Kidney (tissue), 13 donors: ENCODE measurements at regions not wholly inside any gene's neighbourhood (a gene's known extent, or its start where the extent isn't known, plus 50 kb on each side); places are given as distances from the start of the nearest gene placed in this dataset.
"Not testable (repeated sequence)": the region's sequence is repeated elsewhere in the genome, so short reads cannot be mapped to it uniquely, and the experiment has no call there.

Source experiments
- DNase-seq, 5 donors: peaks; one replicate each; pipeline ENCODE4 v3.0.0-alpha.2; 2013 to 2020
- FAIRE-seq: peaks from 2 replicates; lab custom pipeline; 2012; peaks lifted over from hg19 to GRCh38; lab: Jason Lieb, UNC
- H3K27ac ChIP-seq, 2 donors: one replicate each; pipeline ENCODE4 v1.7.0; 2013; ENCODE audit warnings: low read depth in 2 of 2, low read length in 2 of 2, inconsistent platforms in 1 of 2
- H3K27me3 ChIP-seq: one replicate; pipeline ENCODE4 v1.7.1; 2013; ENCODE audit warnings: low read length, inconsistent platforms; ENCODE audit not compliant: control insufficient read depth, insufficient read depth
- H3K36me3 ChIP-seq, 3 donors: one replicate each; pipeline versions ENCODE4 v1.7.0 to v1.7.1; 2013; ENCODE audit warnings: low read length in 3 of 3, control low read depth in 1 of 3, inconsistent platforms in 1 of 3; ENCODE audit not compliant: insufficient read depth in 3 of 3, control insufficient read depth in 2 of 3
- H3K4me1 ChIP-seq, 3 donors: one replicate each; pipeline versions ENCODE4 v1.7.0 to v1.7.1; 2013; ENCODE audit warnings: low read length in 3 of 3, inconsistent platforms in 1 of 3, low read depth in 1 of 3; ENCODE audit not compliant: control insufficient read depth in 2 of 3, insufficient read depth in 2 of 3
- H3K4me3 ChIP-seq, 3 donors: one replicate each; pipeline versions ENCODE4 v1.7.0 to v1.8.1; 2013; ENCODE audit warnings: low read length in 3 of 3, control low read depth in 1 of 3, inconsistent platforms in 1 of 3
- H3K9ac ChIP-seq, 3 donors: one replicate each; pipeline versions ENCODE4 v1.7.0 to v1.7.1; 2013; ENCODE audit warnings: low read length in 3 of 3, control low read depth in 1 of 3, inconsistent platforms in 1 of 3
- H3K9me3 ChIP-seq, 3 donors: one replicate each; pipeline versions ENCODE4 v1.7.0 to v1.7.1; 2013; ENCODE audit warnings: low read length in 3 of 3, control low read depth in 1 of 3, inconsistent platforms in 1 of 3; ENCODE audit not compliant: control insufficient read depth in 2 of 3, insufficient read depth in 1 of 3
- intact Hi-C: fragments of 100-400 bp; cut with DNase I; formaldehyde crosslinking; loops from one replicate; pipeline ENCODE4 v1.11.1; 2022
- TF ChIP-seq, protein P1 (sequence below): IDR thresholded peaks from 3 replicates; pipeline ENCODE4 v1.5.1; 2012; ENCODE audit warnings: mild to moderate bottlenecking, moderate library complexity, borderline replicate concordance; ENCODE audit not compliant: insufficient read depth; ENCODE audit errors: extremely low read depth
- donor health status: control.
- donor health status: control.
- donor health status: control.
- donor health status: control.
- donor health status: control.
- donor health status: DM: yes; HTN: yes; CAD: no.
- donor health status: Normal renal cell carcinoma (clear cell type).

DNA sequence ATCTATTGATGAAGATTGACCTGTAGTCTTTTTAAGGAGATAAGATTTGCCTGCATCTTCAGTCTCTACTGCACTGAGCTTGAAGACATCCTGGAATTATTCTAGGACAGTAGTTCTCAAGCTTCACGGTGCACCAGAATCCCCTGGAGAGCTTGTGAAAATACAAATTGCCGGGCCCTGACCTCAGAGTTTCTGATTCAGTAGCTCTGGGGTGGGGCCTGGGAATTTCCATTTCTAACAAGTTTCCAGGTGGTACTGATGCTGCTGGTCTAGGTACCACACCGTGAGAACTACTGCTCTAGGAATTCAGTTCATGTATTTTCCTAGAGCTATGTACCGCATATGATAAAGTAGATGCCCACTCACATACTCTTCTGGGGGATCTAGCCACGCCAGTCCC, 246.1 kb downstream of the HS3ST3B1 start:
- TF ChIP-seq, protein P1, sequence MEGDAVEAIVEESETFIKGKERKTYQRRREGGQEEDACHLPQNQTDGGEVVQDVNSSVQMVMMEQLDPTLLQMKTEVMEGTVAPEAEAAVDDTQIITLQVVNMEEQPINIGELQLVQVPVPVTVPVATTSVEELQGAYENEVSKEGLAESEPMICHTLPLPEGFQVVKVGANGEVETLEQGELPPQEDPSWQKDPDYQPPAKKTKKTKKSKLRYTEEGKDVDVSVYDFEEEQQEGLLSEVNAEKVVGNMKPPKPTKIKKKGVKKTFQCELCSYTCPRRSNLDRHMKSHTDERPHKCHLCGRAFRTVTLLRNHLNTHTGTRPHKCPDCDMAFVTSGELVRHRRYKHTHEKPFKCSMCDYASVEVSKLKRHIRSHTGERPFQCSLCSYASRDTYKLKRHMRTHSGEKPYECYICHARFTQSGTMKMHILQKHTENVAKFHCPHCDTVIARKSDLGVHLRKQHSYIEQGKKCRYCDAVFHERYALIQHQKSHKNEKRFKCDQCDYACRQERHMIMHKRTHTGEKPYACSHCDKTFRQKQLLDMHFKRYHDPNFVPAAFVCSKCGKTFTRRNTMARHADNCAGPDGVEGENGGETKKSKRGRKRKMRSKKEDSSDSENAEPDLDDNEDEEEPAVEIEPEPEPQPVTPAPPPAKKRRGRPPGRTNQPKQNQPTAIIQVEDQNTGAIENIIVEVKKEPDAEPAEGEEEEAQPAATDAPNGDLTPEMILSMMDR, result no peak
- H3K4me1 ChIP-seq, result no peaks in the 10 kb centered on the region

DNA sequence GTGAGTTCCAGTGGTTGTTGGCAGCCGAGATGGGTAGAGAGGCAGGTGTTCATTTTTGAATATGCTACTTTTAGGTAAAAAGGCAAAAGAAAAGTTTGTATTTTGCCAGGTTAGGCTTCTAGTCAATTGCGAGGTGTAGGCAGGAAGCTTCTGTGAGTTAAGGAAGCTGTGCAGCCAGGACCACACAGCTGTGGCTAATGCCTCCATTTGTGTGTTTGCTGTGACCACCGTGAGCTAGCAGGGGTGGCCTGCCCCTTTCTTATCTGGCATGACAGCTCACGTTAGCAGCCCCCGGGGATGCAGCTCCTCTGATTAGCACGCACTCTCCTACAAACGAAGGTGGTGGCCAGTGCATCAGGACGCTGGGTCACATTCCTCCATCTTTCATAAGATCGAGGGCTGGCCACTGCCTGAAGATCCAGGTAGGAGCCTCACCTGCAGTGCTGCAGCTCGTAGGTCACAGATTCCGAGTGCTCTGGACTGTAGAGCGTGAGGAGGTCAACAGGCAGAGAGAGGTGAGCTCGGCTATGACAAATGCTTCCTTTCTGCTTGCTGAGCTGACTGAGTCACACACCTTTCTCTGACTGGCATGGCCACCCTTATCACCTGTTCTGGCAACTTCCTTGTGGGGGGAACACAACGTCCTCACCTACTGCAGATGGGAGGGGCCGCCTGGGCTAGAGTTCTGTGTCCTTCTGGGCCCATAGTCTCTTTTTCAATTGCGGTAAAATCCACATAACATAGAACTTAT, 244.4 kb downstream of the HS3ST3B1 start:
- no peak overlapping the region for H3K9ac ChIP-seq
- H3K27me3 ChIP-seq, result no peaks in the 10 kb centered on the region

More for the DNA sequence above, 246.1 kb downstream of the HS3ST3B1 start:
- no peaks in the 10 kb centered on the region for H3K27me3 ChIP-seq
- no peaks in the 10 kb centered on the region for H3K9me3 ChIP-seq
- FAIRE-seq (no peak), DNase-seq (no peak)
- no peaks in the 10 kb centered on the region for H3K36me3 ChIP-seq
- no peak overlapping the region for H3K27ac ChIP-seq
- intact Hi-C loops, result no loop called here
- no peak overlapping the region for H3K4me3 ChIP-seq
- H3K9ac ChIP-seq, result no peak overlapping the region

DNA sequence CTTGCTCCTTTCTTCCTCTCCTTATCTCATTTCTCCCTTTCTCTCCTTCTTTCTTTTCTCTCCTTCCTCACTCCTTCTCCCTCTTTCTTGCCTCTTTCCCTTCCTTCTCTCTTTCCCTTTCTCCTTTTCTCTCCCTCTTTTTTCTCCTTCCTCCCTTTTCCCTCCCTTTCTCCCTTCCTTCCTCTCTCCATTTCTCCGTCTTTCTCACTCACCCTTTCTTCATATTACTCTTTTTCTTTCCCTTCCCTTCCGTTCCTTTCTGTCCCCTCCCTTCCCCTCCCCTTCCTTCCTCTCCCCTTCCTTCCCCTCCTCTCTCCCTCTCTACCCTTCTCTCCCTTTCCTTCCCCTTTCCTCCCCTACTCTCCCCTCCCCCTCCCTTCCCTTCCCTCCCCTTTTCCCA, 240.8 kb downstream of the HS3ST3B1 start:
- intact Hi-C loops, result no loop called here
- no peaks in the 10 kb centered on the region for H3K27me3 ChIP-seq
- no peak for FAIRE-seq
- TF ChIP-seq, protein P1, result no peak
- DNase-seq, result no peak
- H3K36me3 ChIP-seq, result no peaks in the 10 kb centered on the region
- no peak overlapping the region for H3K9ac ChIP-seq
- no peaks in the 10 kb centered on the region for H3K4me1 ChIP-seq
- no peak overlapping the region for H3K27ac ChIP-seq
- H3K9me3 ChIP-seq, result peaks cover 0 to 4% (median 0%) of the 10 kb centered on the region in 3 donors
- H3K4me3 ChIP-seq, result no peak overlapping the region

More for the DNA sequence above, 244.4 kb downstream of the HS3ST3B1 start:
- H3K4me1 ChIP-seq, result no peaks in the 10 kb centered on the region
- DNase-seq (no peak), FAIRE-seq (no peak)
- H3K9me3 ChIP-seq, result no peaks in the 10 kb centered on the region
- H3K4me3 ChIP-seq, result no peak overlapping the region
- TF ChIP-seq, protein P1, result no peak
- intact Hi-C loops, result no loop called here
- H3K27ac ChIP-seq, result no peak overlapping the region
- H3K36me3 ChIP-seq, result no peaks in the 10 kb centered on the region

DNA sequence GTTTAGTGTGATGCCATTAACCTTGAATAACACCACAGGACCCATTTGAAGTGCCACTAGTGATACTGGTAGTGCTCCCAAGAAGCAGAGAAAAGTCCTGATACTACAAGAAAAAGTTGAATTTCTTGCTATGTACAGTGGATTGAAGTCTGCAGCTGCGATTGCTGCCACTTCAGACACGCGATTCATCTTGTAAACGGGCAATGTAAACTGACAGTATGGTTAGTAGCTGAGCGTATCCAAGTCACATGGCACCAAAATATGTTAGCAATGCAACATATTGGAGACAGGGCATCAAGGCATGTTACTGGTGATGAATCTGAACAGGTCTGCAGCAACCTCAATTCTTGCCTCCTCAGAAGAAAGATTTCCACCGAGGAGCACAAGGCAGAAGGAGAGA, 238.9 kb downstream of the HS3ST3B1 start:
- DNase-seq (no peak), FAIRE-seq (no peak)
- Histone ChIP-seq H3K9ac (no peak overlapping the region), H3K36me3 (no peaks in the 10 kb centered on the region), H3K27me3 (no peaks in the 10 kb centered on the region), H3K4me3 (no peak overlapping the region), H3K9me3 (peaks cover 0 to 4% (median 2%) of the 10 kb centered on the region in 3 donors), H3K4me1 (no peaks in the 10 kb centered on the region), H3K27ac (no peak overlapping the region)
- TF ChIP-seq, protein P1, result no peak
- intact Hi-C loops, result no loop called here

DNA sequence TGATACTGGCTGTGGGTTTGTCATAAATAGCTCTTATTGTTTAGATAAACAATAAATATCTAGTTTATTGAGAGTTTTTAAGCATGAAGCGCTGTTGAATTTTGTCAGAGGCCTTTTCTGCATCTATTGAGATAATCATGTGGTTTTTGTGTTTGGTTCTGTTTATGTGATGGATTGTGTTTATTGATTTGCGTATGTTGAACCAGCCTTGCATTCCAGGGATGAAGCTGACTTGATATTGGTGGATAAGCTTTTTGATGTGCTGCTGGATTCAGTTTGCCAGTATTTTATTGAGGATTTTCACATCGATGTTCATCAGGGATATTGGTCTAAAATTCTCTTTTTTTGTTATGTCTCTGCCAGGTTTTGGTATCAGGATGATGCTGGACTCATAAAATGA, 231.4 kb downstream of the HS3ST3B1 start:
- H3K27me3 ChIP-seq, intact Hi-C loops, FAIRE-seq: not testable (repeated sequence)

More for the DNA sequence above, 231.4 kb downstream of the HS3ST3B1 start:
- not testable (repeated sequence) for H3K36me3 ChIP-seq, DNase-seq, H3K9me3 ChIP-seq, H3K4me1 ChIP-seq, H3K9ac ChIP-seq, H3K27ac ChIP-seq, H3K4me3 ChIP-seq
